Glomerular visceral epithelial cell (primary cell): ENCODE measurements at regions not wholly inside any gene's neighbourhood (a gene's known extent, or its start where the extent isn't known, plus 50 kb on each side); places are given as distances from the start of the nearest gene placed in this dataset.
A peak's percentile ranks its signal among the peaks of the same experiment; 100 is the strongest.

Experiments
- DNase-seq: peaks from one replicate; pipeline ENCODE4 v3.0.0-alpha.2; 2016; ENCODE audit errors: extremely low spot score

DNA sequence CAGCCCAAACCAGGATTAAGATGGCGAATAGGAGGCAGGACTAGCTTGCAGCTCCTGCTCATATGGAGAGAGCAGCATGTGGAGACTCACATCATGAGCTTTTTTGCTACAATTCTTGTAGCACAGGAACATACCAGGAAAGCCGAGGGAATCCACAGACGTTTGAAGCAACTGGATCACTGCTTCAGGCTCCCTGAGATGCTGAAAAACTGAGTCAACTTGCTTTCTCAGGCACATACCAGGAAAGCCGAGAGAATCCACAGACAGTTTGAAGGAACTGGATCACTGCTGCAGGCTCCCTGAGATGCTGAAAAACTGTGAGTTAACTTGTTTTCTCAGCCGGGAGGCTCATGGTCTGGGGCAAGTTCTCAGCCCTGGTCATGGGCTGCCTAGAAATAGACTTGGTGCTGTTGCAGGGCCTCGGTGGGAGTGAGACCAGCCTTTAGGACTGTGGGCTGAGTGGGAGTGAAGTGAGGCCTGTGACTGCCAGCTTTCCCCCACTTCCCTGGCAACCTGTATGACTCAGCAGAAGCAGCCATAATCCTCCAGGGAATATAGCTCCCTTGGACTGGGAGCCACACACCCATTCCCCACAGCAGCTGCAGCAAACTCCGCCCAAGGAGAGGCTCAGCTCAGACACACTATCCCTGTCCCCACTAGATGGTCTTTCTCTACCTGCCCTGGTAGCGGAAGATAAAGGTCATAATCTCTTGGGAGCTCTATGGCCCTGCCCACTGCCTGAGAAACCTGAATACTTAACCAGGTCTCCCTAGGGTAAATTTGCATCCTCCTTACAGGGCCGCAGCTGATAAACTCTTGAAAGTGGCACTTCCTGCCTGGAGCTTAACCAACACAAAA, 51.9 kb upstream of the PFN2 start:
- DNase-seq, result peak; percentile 3

DNA sequence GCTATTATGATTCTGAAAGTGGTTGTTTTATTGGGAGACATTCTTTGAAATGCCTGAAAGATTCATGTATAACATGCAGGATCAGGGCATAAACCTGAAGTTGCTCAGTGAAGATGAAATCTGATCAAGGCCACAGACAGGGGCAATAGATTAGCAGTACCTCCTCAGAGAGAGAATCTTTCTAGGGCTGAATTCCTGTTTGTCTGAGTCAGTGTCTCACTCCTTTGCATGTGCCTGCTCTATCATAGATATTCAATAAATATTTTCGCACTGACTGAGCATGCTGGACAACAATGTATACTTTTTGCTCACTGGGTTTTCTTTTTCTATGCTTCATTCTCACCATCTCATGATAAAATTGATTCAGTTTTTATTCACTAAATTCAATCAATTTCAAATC, 49.8 kb upstream of the PFN2 start:
- DNase-seq, result peak; percentile 12
